Erythroblast (primary cell): ENCODE measurements at regions not wholly inside any gene's neighbourhood (a gene's known extent, or its start where the extent isn't known, plus 50 kb on each side); places are given as distances from the start of the nearest gene placed in this dataset.

Experiments used
- DNase-seq, 2 experiments: peaks; one replicate each; lab custom pipeline; 2025; lab: John Stamatoyannopoulos, UW
- GATA1 ChIP-seq: IDR thresholded peaks from 2 replicates; pipeline ENCODE4 v1.6.1; 2011; ENCODE audit warnings: low read depth, mild to moderate bottlenecking, control low read depth, low read length, moderate library complexity
- POLR2A ChIP-seq: IDR thresholded peaks from 2 replicates; pipeline ENCODE4 v1.6.1; 2011; ENCODE audit warnings: mild to moderate bottlenecking, low read length

DNA sequence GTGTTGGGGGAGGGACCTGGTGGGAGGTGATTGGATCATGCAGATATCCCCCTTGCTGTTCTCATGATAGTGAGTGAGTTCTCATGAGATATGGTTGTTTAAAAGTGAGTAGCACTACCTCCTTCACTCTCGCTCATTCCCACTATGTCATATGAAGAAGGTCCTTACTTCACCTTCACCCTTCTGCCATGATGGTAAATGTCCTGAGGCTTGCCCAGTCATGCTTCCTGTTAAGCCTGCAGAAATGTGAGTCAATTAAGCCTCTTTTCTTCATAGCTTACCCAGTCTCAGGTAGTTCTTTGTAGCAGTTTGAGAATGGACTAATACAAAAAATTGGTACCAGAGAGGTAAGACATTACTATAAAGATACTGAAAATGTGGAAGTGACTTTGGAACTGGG lies 425.9 kb downstream of the HTR1B start:
- TF ChIP-seq GATA1, result no peak
- TF ChIP-seq POLR2A, result no peak
- DNase-seq, result no peak

DNA sequence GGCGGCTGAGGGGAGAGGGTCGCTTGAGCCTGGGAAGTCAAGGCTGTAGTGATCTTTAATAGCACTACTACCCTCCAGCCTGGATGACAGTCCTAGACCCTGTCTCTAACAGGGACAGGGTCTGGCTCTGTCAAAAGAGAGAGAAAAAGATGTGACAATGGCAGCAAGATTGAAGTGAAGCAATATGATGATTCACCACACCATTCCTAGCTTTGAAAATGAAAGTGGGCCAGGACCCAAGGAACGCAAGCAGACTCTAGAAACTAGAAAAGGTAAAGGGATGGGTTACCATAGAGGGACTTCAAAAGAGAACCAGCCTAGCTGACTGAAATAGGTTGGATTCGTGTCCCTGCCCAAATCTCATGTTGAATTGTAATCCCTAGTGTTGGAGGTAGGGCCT lies 426.9 kb downstream of the HTR1B start:
- no peak for DNase-seq
- TF ChIP-seq POLR2A (no peak), GATA1 (no peak)

GRCh38 chr6:77034161-77034560 lies 429.1 kb downstream of the HTR1B start:
- DNase-seq, result no peak
- TF ChIP-seq GATA1 (no peak), POLR2A (no peak)

DNA sequence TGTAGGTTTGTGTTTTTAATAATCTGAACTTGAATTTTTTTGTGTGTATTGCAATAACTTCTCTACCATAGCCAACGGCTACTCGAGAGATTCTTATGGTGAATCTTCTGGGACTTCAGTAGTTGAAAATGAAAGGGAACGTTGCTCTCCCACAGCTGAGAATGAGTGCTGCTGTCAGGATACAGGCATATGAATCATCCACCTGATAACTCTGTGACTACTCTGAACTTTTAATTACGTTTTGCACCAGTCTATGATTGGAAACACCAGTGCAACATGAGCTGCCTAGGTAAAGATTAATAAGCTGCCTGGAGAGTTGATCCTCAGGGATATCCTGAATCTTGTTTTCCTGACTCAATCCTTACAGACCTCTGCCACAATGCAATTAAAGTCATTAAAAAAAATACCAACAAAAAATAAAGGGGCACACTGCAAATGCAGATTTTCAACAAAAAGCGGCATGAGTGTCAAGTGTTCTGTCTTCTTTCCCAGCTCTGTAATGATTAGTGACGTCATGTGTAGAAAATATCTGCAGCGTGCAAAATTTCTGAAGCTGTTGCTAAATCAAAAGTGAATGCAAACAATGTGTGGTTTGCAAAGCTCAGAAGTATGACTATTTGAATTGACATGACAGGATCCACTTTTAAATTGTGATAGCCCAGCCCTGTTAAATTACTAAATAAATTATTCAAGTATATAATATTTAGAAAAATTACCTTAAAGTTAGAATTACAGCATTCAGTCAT lies 432.2 kb downstream of the HTR1B start:
- DNase-seq, result no peak
- TF ChIP-seq POLR2A, result no peak
- TF ChIP-seq GATA1, result no peak

GRCh38 chr6:77026341-77026740 lies 436.9 kb downstream of the HTR1B start:
- no peak for TF ChIP-seq POLR2A
- no peak for TF ChIP-seq GATA1
- DNase-seq, result no peak

- TF ChIP-seq GATA1 (no peak), POLR2A (no peak)
- DNase-seq, result no peak
These were observed 437.5 kb downstream of the HTR1B start for GRCh38 chr6:77025736-77026223.

DNA sequence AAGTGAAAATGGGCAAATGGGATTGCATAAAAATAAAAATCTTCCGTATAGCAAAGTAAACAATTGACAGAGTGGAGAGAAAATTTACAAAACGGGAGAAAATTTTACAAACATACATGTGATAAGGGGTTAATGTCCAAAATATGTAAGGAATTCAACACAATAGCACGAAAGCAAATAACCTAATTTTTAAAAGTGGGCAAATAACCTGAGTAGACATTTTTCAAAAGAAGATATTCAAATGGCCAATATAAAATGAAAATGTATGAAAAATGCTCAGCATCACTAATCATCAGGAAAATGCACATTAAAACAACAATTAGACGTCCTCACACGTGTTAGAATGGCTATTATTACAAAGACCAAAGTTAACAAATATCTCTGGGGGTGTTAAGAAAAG lies 441.5 kb downstream of the HTR1B start:
- no peak for DNase-seq
- TF ChIP-seq POLR2A (no peak), GATA1 (no peak)

DNA sequence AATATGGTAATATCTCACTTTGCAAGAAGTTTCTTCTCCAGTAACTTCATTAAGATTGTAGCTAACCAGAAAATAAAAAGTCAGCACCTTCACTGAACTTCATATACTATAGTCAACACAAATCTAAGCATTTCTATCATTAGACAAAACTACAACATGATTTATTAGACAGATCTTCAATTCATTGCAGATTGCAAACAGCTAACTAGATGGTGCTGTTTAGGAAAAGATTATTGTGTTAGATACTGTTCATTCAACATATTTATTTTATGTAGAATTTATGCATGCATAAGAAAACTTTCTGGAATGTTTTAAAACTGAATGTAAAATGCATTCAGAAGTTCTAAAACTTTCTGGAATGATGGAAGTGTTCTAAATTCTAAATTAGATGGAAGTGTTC lies 442.1 kb downstream of the HTR1B start:
- DNase-seq, result no peak
- TF ChIP-seq GATA1 (no peak), POLR2A (no peak)

DNA sequence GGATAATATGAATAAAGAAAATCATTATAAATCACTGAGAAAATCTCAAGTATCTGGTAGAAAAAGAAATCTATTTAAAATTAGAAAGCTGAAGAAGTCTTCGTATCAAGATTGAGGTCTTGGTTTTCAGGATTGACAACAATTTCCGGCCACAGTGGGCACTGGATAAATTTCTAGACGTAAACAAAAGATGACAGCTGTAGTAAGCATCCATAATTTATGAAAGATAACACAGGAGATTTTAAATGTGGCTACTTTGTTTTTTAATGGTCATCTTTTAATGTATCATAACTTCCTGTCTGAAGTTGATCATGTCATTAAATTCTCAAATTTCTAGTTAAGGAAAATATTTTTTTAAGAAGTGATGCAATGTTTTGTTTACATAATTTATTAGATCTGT lies 444.2 kb downstream of the HTR1B start:
- DNase-seq, result no peak
- TF ChIP-seq POLR2A (no peak), GATA1 (no peak)

- TF ChIP-seq GATA1, result no peak
- TF ChIP-seq POLR2A, result no peak
- DNase-seq, result no peak
These were observed 445.8 kb downstream of the HTR1B start for GRCh38 chr6:77017537-77017936.

DNA sequence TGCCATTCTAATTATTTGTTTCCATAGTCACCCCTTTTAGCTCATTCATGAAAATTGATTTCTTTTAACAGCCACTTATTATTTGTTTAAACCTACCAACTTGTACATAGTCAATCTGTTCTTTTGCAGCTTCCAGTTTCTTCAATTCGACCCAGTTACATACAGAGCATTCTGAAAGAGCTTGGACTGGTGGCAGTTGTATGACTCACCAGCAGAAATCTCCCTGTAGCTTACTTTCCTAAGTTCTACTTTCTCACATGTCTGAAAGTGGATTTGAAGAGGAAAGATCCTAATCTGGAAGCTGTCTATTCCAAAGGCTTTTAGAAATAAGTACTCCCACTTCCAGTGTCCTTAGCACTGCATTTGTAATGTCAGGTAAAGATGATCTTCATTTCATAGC lies 447.9 kb downstream of the HTR1B start:
- no peak for DNase-seq
- no peak for TF ChIP-seq GATA1

GRCh38 chr6:77011929-77012545 lies 451.3 kb downstream of the HTR1B start:
- TF ChIP-seq POLR2A, result no peak
- TF ChIP-seq GATA1, result no peak
- DNase-seq, result no peak

GRCh38 chr6:77010931-77011542 lies 452.3 kb downstream of the HTR1B start:
- no peak for TF ChIP-seq POLR2A
- no peak for TF ChIP-seq GATA1
- no peak for DNase-seq

DNA sequence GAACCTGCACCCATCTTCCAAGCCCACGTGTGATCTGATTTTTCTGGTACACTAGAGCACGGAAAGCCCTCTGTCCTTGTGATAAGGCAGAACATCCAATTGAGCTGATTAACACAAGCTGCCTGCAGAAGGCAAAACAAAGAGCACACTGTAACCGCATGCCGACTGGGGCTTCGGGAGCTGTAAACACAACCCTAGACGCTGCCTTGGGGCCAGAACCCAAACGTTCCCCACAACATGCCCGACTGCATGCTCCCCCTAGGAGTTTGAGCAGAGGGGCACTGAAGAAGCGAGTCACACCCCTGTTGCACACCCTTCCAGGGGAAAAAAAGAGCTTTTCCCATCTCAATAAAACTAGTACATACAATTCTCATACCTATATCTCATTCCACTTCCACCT lies 470.7 kb downstream of the HTR1B start:
- no peak for DNase-seq
- TF ChIP-seq POLR2A (no peak), GATA1 (no peak)
